BLaER1 (cell line): ENCODE measurements at regions not wholly inside any gene's neighbourhood (a gene's known extent, or its start where the extent isn't known, plus 50 kb on each side); places are given as distances from the start of the nearest gene placed in this dataset.

ENCODE experiments used
- H3K27ac ChIP-seq: shearing (Covaris generic); formaldehyde crosslinking; 2 replicates; pipeline ENCODE4 v1.8.1; 2022
- H3K27me3 ChIP-seq: shearing (Covaris generic); formaldehyde crosslinking; 2 replicates; pipeline ENCODE4 v1.8.1; 2022
- H3K36me3 ChIP-seq: shearing (Covaris generic); formaldehyde crosslinking; 2 replicates; pipeline ENCODE4 v1.8.1; 2022
- H3K4me1 ChIP-seq: shearing (Covaris generic); formaldehyde crosslinking; 2 replicates; pipeline ENCODE4 v1.8.1; 2022
- H3K4me2 ChIP-seq: shearing (Covaris generic); formaldehyde crosslinking; 2 replicates; pipeline ENCODE4 v1.8.1; 2022
- H3K4me3 ChIP-seq: shearing (Covaris generic); formaldehyde crosslinking; 2 replicates; pipeline ENCODE4 v1.8.1; 2022
- H3K9ac ChIP-seq: shearing (Covaris generic); formaldehyde crosslinking; 2 replicates; pipeline ENCODE4 v1.8.1; 2022
- H3K9me3 ChIP-seq: shearing (Covaris generic); formaldehyde crosslinking; 2 replicates; pipeline ENCODE4 v1.8.1; 2022
- H4K20me1 ChIP-seq: shearing (Covaris generic); formaldehyde crosslinking; 2 replicates; pipeline ENCODE4 v1.8.1; 2022
- Cebpa-rat ChIP-seq: shearing (Covaris generic); IDR thresholded peaks from 2 replicates; pipeline ENCODE4 v1.8.1; 2022

- H3K4me3 ChIP-seq: no peak overlapping the region
- H3K4me2 ChIP-seq: peak overlapping the region; percentile 81
- H4K20me1 ChIP-seq: peaks cover 4% of the 10 kb centered on the region; the same call in 1 of the 2 replicates
- H3K36me3 ChIP-seq: no peaks in the 10 kb centered on the region
- H3K9me3 ChIP-seq: no peaks in the 10 kb centered on the region
- no peaks in the 10 kb centered on the region for H3K27me3 ChIP-seq
- H3K9ac ChIP-seq: peak overlapping the region; percentile 34; the same call in 1 of the 2 replicates
- H3K27ac ChIP-seq: peak overlapping the region; percentile 37; the same call in 1 of the 2 replicates
- no peak for TF ChIP-seq Cebpa-rat
- peaks cover 46% of the 10 kb centered on the region for H3K4me1 ChIP-seq
Measured at GRCh38 chr10:78205457-78206016, 171.9 kb downstream of the RPS24 start.

GRCh38 chr10:78207216-78207615 lies 173.6 kb downstream of the RPS24 start:
- Histone ChIP-seq H3K4me2 (peak overlapping the region; percentile 37), H3K4me3 (no peak overlapping the region), H3K27ac (no peak overlapping the region), H4K20me1 (peaks cover 11% of the 10 kb centered on the region; the same call in 1 of the 2 replicates), H3K9ac (no peak overlapping the region), H3K27me3 (no peaks in the 10 kb centered on the region), H3K9me3 (no peaks in the 10 kb centered on the region), H3K4me1 (peaks cover 63% of the 10 kb centered on the region), H3K36me3 (no peaks in the 10 kb centered on the region)
- TF ChIP-seq Cebpa-rat: no peak

- peaks cover 68% of the 10 kb centered on the region for H3K4me1 ChIP-seq
- no peak for TF ChIP-seq Cebpa-rat
- H3K27me3 ChIP-seq: no peaks in the 10 kb centered on the region
- H3K9me3 ChIP-seq: no peaks in the 10 kb centered on the region
- peaks cover 11% of the 10 kb centered on the region; the same call in 1 of the 2 replicates for H4K20me1 ChIP-seq
- no peaks in the 10 kb centered on the region for H3K36me3 ChIP-seq
- no peak overlapping the region for H3K27ac ChIP-seq
- H3K4me3 ChIP-seq: no peak overlapping the region
- H3K4me2 ChIP-seq: peak overlapping the region; percentile 37; the same call in 1 of the 2 replicates
- no peak overlapping the region for H3K9ac ChIP-seq
Measured at GRCh38 chr10:78207776-78208175, 174.1 kb downstream of the RPS24 start.

- peak overlapping the region; percentile 91 for H3K4me2 ChIP-seq
- no peak overlapping the region for H3K4me3 ChIP-seq
- H3K27ac ChIP-seq: no peak overlapping the region
- H4K20me1 ChIP-seq: peaks cover 11% of the 10 kb centered on the region; the same call in 1 of the 2 replicates
- H3K9me3 ChIP-seq: no peaks in the 10 kb centered on the region
- H3K36me3 ChIP-seq: no peaks in the 10 kb centered on the region
- H3K4me1 ChIP-seq: peaks cover 77% of the 10 kb centered on the region
- TF ChIP-seq Cebpa-rat: no peak
- H3K9ac ChIP-seq: no peak overlapping the region
- H3K27me3 ChIP-seq: no peaks in the 10 kb centered on the region
Measured at GRCh38 chr10:78209970-78210369, 176.3 kb downstream of the RPS24 start.

GRCh38 chr10:78210548-78210947 lies 176.9 kb downstream of the RPS24 start:
- peaks cover 77% of the 10 kb centered on the region for H3K4me1 ChIP-seq
- H3K27ac ChIP-seq: no peak overlapping the region
- TF ChIP-seq Cebpa-rat: no peak
- H4K20me1 ChIP-seq: peaks cover 11% of the 10 kb centered on the region; the same call in 1 of the 2 replicates
- H3K4me3 ChIP-seq: no peak overlapping the region
- no peaks in the 10 kb centered on the region for H3K27me3 ChIP-seq
- peak overlapping the region; percentile 91 for H3K4me2 ChIP-seq
- peak overlapping the region; percentile 21; the same call in 1 of the 2 replicates for H3K9ac ChIP-seq
- H3K36me3 ChIP-seq: no peaks in the 10 kb centered on the region
- H3K9me3 ChIP-seq: no peaks in the 10 kb centered on the region

GRCh38 chr10:78210976-78211375 lies 177.3 kb downstream of the RPS24 start:
- H3K27ac ChIP-seq: no peak overlapping the region
- H3K4me3 ChIP-seq: no peak overlapping the region
- no peaks in the 10 kb centered on the region for H3K9me3 ChIP-seq
- peak overlapping the region; percentile 91 for H3K4me2 ChIP-seq
- peak overlapping the region; percentile 21; the same call in 1 of the 2 replicates for H3K9ac ChIP-seq
- H3K36me3 ChIP-seq: no peaks in the 10 kb centered on the region
- TF ChIP-seq Cebpa-rat: no peak
- no peaks in the 10 kb centered on the region for H3K27me3 ChIP-seq
- H4K20me1 ChIP-seq: peaks cover 11% of the 10 kb centered on the region; the same call in 1 of the 2 replicates
- H3K4me1 ChIP-seq: peaks cover 77% of the 10 kb centered on the region

GRCh38 chr10:78211561-78212051 lies 177.9 kb downstream of the RPS24 start:
- peaks cover 11% of the 10 kb centered on the region; the same call in 1 of the 2 replicates for H4K20me1 ChIP-seq
- H3K4me1 ChIP-seq: peaks cover 81% of the 10 kb centered on the region
- H3K27me3 ChIP-seq: no peaks in the 10 kb centered on the region
- H3K36me3 ChIP-seq: no peaks in the 10 kb centered on the region
- peak overlapping the region; percentile 91 for H3K4me2 ChIP-seq
- H3K9ac ChIP-seq: no peak overlapping the region
- TF ChIP-seq Cebpa-rat: no peak
- H3K9me3 ChIP-seq: no peaks in the 10 kb centered on the region
- H3K4me3 ChIP-seq: no peak overlapping the region
- no peak overlapping the region for H3K27ac ChIP-seq

- Histone ChIP-seq H3K4me3 (no peak overlapping the region), H3K36me3 (no peaks in the 10 kb centered on the region), H3K9me3 (no peaks in the 10 kb centered on the region), H3K4me1 (peaks cover 82% of the 10 kb centered on the region), H3K4me2 (peak overlapping the region; percentile 91), H3K27me3 (no peaks in the 10 kb centered on the region), H3K27ac (peak overlapping the region; percentile 42; the same call in 1 of the 2 replicates), H3K9ac (no peak overlapping the region), H4K20me1 (peaks cover 11% of the 10 kb centered on the region; the same call in 1 of the 2 replicates)
- TF ChIP-seq Cebpa-rat: no peak
Measured at GRCh38 chr10:78212060-78212785, 178.6 kb downstream of the RPS24 start.

- H3K4me1 ChIP-seq: peaks cover 82% of the 10 kb centered on the region
- no peaks in the 10 kb centered on the region for H3K9me3 ChIP-seq
- H3K36me3 ChIP-seq: no peaks in the 10 kb centered on the region
- peak overlapping the region; percentile 42; the same call in 1 of the 2 replicates for H3K27ac ChIP-seq
- H4K20me1 ChIP-seq: peaks cover 11% of the 10 kb centered on the region; the same call in 1 of the 2 replicates
- H3K27me3 ChIP-seq: no peaks in the 10 kb centered on the region
- no peak for TF ChIP-seq Cebpa-rat
- H3K4me2 ChIP-seq: peak overlapping the region; percentile 91
- no peak overlapping the region for H3K4me3 ChIP-seq
- no peak overlapping the region for H3K9ac ChIP-seq
Measured at GRCh38 chr10:78212786-78213175, 179.1 kb downstream of the RPS24 start.

- no peak for TF ChIP-seq Cebpa-rat
- H3K9me3 ChIP-seq: peaks cover 9% of the 10 kb centered on the region; the same call in 1 of the 2 replicates
- no peak overlapping the region for H3K4me3 ChIP-seq
- H3K4me1 ChIP-seq: peaks cover 79% of the 10 kb centered on the region
- no peaks in the 10 kb centered on the region for H3K36me3 ChIP-seq
- H3K27ac ChIP-seq: peak overlapping the region; percentile 55; the same call in 1 of the 2 replicates
- peak overlapping the region; percentile 91 for H3K4me2 ChIP-seq
- H3K27me3 ChIP-seq: no peaks in the 10 kb centered on the region
- H3K9ac ChIP-seq: 0 out of 2 replicates have a peak overlapping the region, but pooled peaks have one; percentile 34
- peaks cover 11% of the 10 kb centered on the region; the same call in 1 of the 2 replicates for H4K20me1 ChIP-seq
Measured at GRCh38 chr10:78214955-78215354, 181.3 kb downstream of the RPS24 start.
